Right renal cortex interstitium (tissue), 3 donors: ENCODE measurements at regions not wholly inside any gene's neighbourhood (a gene's known extent, or its start where the extent isn't known, plus 50 kb on each side); places are given as distances from the start of the nearest gene placed in this dataset.

Source experiments
- DNase-seq, 3 donors: peaks; one replicate each; pipeline ENCODE4 v3.0.0-alpha.2; 2013; ENCODE audit warnings: low read depth in 3 of 3, low spot score in 2 of 3

DNA sequence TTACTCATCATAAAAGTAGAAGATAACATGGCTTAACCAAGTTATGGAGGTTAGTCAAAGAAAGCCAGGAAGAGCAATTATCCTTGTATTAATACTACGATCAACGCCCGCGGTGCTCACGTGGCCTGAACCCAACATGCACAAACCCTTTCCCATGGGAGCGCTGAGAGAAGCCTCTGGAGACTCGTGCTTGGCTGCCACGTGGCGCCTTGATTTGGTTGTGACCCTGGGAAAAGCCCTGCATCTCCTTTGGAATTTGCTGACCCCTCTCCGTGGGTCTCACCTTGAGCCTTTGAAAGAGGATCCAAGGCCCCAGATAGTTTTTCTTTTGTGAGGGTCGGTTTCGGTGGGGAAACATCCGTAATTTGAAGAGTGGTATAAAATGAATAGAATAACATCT lies 255.6 kb downstream of the DCDC2C start:
- no peak for DNase-seq

DNA sequence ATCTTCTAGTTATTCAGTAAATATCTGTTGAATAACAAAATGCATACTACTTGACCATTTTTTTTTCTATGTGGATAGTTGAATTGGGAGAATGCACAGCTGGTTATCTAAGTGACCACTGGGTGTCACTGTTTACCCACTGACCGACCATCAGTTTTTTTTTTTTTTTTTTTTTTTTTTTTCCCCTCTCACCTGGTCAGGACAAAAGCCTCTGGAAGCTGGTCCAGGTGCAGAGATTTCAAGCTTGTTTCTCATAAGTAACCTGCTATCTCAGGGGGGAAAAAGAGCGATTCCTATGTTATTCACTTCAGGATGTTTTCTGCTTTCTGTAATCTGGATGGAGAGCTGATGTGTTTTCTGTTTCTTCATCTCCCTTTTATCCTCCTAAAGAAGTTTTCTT lies 256.0 kb downstream of the DCDC2C start:
- DNase-seq: peak; percentile 25 to 45 (median 27)

DNA sequence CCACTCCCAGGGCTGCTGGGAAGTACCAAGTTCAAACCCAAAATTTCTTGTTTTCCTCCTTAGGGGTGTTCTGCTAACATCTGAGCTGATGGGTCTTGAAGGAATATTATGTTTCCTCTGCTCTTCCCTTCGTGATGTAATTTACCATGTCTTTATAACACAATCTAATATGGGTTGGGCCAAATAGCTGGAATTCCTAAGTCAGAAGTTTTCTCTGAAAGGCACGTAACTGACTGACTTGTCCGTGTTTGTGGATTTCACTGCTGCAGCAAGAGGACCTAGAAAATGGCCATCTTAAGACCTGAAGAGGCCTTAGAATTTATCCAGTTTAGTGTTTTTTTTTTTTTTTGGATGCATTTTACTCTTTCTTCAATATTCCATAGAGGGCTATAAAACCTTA lies 256.7 kb downstream of the DCDC2C start:
- no peak for DNase-seq

DNA sequence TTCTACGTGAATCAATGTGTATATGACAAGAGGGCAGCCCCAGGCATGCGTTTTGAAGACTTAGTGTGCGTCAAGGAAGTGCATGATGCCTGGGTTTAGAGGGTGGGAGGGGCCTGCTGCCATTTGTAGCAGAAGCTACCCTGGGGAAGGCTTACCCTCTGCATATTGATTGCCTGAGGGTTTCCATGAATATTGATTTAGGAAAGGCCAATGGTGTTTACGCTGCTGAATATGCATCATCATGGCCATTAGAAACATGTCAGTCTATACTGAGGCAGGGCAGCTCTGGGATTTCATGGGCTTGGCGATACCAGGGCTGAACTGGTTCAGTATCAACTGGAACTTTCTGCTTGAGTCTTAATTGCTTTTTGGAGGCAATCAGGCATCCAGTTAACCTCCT lies 259.3 kb downstream of the DCDC2C start:
- no peak for DNase-seq

- no peak for DNase-seq
These were observed 261.8 kb downstream of the DCDC2C start for GRCh38 chr2:3965211-3965610.

DNA sequence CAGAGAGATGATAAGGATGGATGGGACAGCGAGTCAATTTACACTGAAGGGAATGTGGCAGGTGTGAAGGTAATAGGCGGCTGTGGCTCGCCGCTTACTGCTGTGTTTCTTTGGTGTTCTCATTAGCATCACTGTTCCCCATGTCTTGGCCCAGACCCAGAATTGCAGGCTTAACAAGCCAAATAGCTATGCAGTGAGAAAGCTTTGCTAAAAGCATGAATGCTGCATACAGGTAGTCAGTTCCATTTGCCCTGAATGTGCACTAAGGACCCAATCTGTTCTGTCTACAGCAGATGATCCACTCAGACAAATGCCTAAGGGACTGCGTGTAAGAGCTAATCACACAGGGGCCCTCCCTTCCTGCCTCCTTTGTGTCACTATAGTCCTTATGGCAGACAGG lies 262.6 kb downstream of the DCDC2C start:
- no peak for DNase-seq

GRCh38 chr2:3966470-3966869 lies 263.1 kb downstream of the DCDC2C start:
- no peak for DNase-seq

DNA sequence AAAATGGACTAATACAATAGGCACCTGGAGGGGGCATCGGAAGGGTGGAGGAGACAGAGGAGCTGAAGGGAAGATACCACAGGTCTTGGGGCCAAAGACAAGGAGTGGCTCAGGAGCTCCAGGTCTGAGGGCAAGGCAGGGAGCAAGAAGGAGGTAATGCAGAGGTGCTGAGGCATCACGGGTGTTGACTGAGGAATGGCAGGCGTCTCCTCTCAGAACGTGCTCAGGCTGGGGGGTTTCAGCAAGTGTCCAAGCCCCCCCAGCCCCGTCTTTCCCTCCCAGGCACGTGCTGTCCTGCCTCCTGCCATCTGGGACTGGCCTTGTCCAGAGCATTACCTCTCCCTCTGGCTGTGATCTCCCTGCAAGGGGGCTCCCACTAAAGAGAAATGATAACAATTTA lies 265.4 kb downstream of the DCDC2C start:
- no peak for DNase-seq

GRCh38 chr2:3970791-3971651 lies 267.6 kb downstream of the DCDC2C start:
- no peak for DNase-seq

GRCh38 chr2:3971652-3972192 lies 268.3 kb downstream of the DCDC2C start:
- DNase-seq: no peak

- no peak for DNase-seq
These were observed 269.0 kb downstream of the DCDC2C start for GRCh38 chr2:3972377-3972776.

GRCh38 chr2:3974765-3975164 lies 271.4 kb downstream of the DCDC2C start:
- no peak for DNase-seq

DNA sequence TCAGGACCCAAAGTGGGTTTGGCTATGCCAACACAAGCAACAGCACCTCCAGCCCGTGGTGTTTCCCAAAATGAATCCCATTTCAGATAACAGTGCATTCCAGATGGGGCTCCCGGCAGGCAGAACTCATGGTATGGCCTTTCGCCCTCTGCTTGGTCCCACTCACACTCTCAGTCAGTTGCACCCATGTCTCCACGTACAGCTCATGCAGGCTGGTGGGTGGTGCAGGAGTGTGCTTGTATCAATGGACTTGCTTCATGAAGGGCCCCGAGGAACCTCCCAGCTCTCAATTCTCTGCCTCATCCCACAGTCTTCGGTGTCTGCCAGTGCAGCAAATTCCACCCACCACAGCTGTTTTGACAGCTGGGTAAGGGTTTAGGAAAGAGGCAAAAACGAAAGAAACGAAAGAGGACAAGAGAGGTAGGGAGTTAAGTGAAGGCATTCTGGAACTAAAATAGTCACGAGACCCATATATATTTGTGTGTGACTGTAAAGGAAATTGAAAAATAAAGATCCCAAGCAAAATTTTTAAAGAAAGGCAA lies 278.1 kb downstream of the DCDC2C start:
- no peak for DNase-seq

DNA sequence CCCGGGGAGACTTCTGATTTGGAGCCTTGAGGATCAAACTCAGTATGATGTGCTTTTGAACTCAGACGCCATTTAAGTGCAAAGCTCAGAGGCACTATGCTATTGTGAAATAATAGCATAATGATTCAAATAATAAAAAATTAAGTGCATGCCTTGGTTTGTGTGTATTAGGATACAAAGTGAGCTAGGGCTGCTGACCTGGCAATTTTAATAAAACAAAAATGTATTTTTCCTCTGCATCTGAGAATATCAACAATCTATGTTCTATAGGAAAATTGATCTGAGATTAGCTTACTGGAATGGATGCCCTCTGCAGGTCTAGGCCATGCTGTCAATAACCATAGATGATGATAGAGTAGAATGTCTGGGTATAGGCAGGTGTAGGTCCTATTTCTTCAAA lies 278.8 kb downstream of the DCDC2C start:
- DNase-seq: no peak

DNA sequence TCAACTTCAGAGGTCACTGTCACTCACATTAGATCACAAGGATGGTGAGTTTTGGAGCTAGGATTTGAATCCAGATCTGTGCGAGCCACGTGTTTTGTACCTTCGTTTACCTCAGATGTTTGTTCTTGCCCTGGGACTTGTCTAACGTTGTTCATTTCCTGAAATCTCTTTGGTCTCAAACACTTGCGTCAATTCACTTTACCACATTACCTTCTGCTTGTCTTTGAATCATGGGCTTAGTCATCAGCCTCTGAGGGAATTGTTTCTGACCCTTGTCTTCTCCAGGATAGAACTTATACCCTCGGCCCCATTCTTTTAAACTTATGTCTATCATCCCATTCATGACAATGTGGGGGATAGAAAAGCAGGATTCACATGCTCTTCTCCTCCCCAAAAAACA lies 282.7 kb downstream of the DCDC2C start:
- no peak for DNase-seq

DNA sequence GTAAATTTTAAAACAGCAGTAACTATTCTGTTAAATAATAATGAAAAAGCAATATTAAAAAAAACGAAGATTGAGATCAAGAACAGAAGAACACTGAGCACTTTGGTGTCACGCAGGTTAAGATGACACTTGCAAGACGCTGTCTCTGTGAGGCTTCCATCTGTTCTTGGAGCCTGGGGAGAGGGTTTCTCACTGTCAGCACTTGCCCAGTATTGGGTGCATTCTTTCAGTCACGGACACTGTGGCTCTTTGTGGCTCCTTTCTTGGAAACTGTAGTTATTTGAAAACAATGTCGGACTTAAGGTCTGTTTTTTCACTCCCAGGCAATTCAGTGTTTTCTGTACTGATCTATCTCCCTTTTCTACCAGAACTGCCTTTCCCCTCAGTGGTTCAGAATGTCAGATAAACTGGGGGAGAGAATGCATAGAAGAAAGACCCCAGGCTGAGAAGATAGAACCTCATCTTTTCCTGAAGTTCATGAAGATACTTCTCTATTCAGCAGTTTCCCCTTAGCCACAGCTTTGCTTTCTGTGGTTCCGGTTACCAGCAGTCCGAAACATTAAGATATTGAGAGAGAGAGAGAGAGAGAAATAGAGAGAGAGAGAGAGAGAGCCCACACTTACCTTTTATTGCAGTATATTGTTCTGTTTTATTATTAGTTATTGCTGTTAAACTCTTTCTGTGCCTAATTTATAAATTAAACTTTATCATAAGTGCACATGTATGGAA lies 283.3 kb downstream of the DCDC2C start:
- DNase-seq: no peak

GRCh38 chr2:4002841-4003403 lies 299.5 kb downstream of the DCDC2C start:
- no peak for DNase-seq

DNA sequence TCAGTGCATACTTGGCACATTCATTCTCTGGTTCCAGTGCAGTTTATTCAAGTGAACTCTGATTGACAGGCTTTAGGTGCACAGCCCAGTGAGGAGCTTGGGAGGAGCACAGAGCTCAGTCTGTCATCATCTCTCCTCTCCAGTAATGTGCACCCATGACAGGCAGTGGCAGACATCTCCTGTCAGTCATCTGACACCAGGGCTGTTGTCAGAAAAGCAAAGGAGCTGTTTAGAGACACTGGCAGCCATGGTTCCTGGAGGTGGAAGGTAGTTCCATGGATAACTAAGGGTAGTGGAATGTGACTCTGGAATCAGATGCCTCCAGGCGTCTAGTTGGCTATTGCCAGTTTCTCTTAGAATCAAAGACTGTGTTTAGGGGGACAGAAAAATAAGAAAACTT lies 308.8 kb downstream of the DCDC2C start:
- DNase-seq: no peak

DNA sequence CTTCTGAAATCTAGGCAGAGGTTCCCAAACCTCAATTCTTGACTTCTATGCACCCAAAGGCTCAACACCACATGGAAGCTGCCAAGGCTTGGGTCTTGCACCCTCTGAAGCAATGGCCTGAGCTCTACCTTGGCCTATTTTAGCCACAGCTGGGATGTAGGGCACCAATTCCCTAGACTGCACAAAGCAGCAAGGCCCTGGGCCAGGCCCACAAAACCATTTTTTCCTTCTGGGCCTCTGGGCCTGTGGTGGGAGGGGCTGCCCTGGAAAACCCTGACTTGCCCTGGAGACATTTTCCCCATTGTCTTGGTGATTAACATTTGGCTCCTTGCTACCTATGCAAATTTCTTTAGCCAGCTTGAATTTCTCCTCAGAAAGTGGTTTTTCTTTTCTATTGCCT lies 315.2 kb downstream of the DCDC2C start:
- no peak for DNase-seq

DNA sequence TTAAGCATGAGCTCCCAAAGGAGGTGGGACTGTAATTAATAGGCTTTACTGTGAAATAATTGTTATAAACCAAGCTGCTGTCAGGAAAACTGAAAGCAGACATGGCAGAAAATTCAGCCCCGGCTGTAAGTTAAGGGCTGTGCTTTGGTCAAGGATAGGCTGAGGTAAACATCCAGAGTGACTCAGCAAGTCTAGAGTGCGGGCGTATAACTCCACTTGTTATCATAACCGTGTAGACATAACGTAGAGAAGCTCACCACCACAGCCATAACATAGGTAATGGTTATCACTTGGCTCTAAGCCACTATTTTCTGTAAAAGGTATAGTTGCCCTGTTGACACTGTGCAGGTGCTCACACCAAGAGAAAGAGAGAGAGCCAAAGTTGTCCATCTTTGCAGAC lies 316.8 kb downstream of the DCDC2C start:
- no peak for DNase-seq

DNA sequence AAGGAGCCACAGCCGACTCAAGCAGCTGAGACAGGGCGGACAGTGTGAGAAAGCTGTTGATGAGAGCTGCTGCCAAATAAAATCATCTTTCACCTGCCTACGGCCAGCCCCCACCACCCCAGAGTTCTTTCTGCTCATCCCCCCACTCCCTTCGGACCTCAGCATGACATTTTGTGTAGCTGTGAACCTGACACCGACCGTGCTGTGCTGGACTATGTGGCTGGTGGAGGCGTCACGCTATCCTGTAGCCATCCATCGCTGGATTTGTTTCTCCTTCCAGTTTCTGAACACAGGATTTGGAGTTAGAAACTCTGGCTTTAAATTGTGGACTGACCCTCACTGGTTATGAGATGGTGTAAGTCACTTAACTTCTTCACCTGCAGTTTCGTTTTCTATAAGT lies 317.3 kb downstream of the DCDC2C start:
- no peak for DNase-seq
